Activated naive CD4-positive, alpha-beta T cell treated with anti-CD3 and anti-CD28 coated beads for 36 hours (primary cell): ENCODE measurements at regions not wholly inside any gene's neighbourhood (a gene's known extent, or its start where the extent isn't known, plus 50 kb on each side); places are given as distances from the start of the nearest gene placed in this dataset.
"Not testable (repeated sequence)": the region's sequence is repeated elsewhere in the genome, so short reads cannot be mapped to it uniquely, and the experiment has no call there.

ENCODE experiments used
- CTCF ChIA-PET: fragments of 350-600 bp; sonication (Branson Sonifier 250); formaldehyde crosslinking; loops from one replicate; lab custom pipeline; 2021; ENCODE audit warnings: antibody characterized with exemption; lab: Charles Lee
- DNase-seq: peaks from one replicate; pipeline ENCODE4 v3.0.0-alpha.2; 2020
- H3K27ac Mint-ChIP-seq: one replicate; pipeline ENCODE4 v1.8.0; 2021; ENCODE audit warnings: mild to moderate bottlenecking, mixed read lengths
- H3K27me3 Mint-ChIP-seq: one replicate; pipeline ENCODE4 v1.8.0; 2021; ENCODE audit warnings: low read depth, mixed read lengths
- H3K36me3 Mint-ChIP-seq: one replicate; pipeline ENCODE4 v1.8.0; 2021; ENCODE audit warnings: low read depth, mixed read lengths
- H3K4me1 Mint-ChIP-seq: one replicate; pipeline ENCODE4 v1.8.0; 2021; ENCODE audit warnings: low read depth, mixed read lengths
- H3K4me3 Mint-ChIP-seq: one replicate; pipeline ENCODE4 v1.8.0; 2021; ENCODE audit warnings: mild to moderate bottlenecking, moderate library complexity, mixed read lengths
- H3K9me3 Mint-ChIP-seq: one replicate; pipeline ENCODE4 v1.8.0; 2021; ENCODE audit warnings: mixed read lengths
- intact Hi-C: fragments of 100-400 bp; cut with micrococcal nuclease; formaldehyde crosslinking; loops from one replicate; pipeline ENCODE4 v1.15.1; 2023

DNA sequence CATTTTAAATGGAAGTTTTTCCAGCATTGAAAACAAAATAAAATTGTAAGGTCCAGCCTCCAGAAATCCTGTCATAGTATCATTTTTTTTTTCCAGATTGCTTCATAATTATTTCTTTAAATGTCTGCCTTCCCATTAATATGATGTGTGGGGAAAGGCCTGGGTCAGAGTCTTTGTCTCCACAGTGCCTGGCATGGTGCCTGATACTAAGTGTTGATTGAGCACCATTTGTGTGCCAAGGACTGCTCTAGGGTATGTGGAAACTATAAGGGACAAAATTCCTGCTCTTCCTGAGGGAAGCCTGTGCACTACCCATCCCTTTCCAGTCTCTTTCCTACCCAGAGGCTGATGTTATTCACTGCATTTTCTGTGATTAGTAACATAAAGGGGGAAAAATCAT is 53.1 kb upstream of the BEND4 start:
- Mint-ChIP-seq H3K9me3 (no peaks in the 10 kb centered on the region), H3K4me3 (no peak overlapping the region), H3K27me3 (peaks cover 3% of the 10 kb centered on the region), H3K4me1 (no peaks in the 10 kb centered on the region), H3K27ac (no peak overlapping the region), H3K36me3 (no peaks in the 10 kb centered on the region)
- DNase-seq = no peak
- intact Hi-C loops = no loop called here
- CTCF ChIA-PET = no interaction called here

DNA sequence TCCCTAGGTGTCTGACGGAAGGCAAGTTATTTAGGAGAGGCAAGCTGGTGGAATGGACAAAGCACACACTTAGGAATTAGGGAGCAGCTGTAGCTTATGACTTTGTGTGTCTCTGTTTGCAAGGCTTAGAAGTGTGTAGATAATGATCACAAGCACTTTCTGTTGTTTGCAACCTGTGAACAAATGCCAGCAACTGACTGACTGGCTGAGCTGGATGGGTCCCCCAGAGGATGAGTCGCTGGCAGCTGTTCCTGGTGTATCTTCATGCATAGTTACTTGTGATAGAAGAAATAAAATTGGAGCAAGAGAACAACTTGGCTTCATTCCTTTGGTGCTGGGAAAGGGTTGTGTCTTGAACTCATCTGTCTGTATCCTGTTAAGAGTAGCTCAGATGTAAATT is 64.2 kb upstream of the BEND4 start:
- Mint-ChIP-seq H3K9me3 (no peaks in the 10 kb centered on the region), H3K27ac (no peak overlapping the region), H3K4me3 (no peak overlapping the region), H3K4me1 (no peaks in the 10 kb centered on the region), H3K36me3 (no peaks in the 10 kb centered on the region), H3K27me3 (no peaks in the 10 kb centered on the region)
- CTCF ChIA-PET = interaction anchor here (0.5 kb wide), 1 partner anchor 9 kb away, joined by 3 read pairs; no protein-coding TSS in a partner anchor
- no peak for DNase-seq
- intact Hi-C loops = no loop called here

DNA sequence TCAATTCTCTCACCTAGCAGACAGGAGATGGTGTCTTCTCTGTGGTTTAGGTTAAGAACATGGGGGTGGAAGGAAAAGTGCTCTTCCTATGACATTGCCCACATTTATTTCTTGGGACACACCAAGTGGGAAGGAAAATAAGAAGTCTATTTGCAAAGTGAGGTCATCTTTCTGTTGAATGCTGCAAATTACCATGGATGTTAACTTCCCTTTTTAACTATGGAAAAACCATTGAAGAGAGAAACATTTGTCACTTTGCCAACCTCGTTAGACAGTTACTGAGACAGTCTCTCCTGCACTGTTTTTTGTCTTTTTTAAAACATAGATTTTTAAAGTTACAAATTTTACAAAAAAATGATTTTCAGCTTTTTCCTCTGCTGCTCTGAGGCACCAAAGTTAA is 72.8 kb upstream of the BEND4 start:
- Mint-ChIP-seq H3K36me3 (peaks cover 2% of the 10 kb centered on the region), H3K27me3 (peaks cover 6% of the 10 kb centered on the region), H3K4me1 (no peaks in the 10 kb centered on the region), H3K9me3 (no peaks in the 10 kb centered on the region), H3K27ac (no peak overlapping the region), H3K4me3 (no peak overlapping the region)
- CTCF ChIA-PET = no interaction called here
- intact Hi-C loops = no loop called here
- no peak for DNase-seq

DNA sequence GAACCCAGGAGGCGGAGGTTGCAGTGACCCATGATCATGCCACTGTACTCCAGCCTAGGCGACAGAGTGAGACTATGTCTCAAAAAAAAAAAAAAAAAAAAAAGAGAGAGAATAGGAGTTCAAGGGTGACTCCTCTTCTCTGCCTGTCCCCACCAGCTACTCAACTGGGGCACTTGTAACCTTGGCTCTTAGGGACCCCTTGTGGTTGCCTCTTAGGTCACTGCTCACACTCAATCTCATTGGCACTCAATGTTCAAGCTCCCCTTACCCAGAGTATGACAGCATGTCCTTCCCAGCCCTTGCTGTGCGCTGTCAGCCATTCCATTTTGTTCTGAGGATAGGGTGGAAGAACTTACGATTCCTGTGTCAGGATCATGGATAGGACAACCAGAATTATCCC is 82.4 kb upstream of the BEND4 start:
- Mint-ChIP-seq H3K27ac (no peak overlapping the region), H3K36me3 (no peaks in the 10 kb centered on the region), H3K27me3 (no peaks in the 10 kb centered on the region), H3K4me3 (no peak overlapping the region), H3K9me3 (no peaks in the 10 kb centered on the region), H3K4me1 (no peaks in the 10 kb centered on the region)
- intact Hi-C loops = no loop called here
- CTCF ChIA-PET = no interaction called here
- no peak for DNase-seq

DNA sequence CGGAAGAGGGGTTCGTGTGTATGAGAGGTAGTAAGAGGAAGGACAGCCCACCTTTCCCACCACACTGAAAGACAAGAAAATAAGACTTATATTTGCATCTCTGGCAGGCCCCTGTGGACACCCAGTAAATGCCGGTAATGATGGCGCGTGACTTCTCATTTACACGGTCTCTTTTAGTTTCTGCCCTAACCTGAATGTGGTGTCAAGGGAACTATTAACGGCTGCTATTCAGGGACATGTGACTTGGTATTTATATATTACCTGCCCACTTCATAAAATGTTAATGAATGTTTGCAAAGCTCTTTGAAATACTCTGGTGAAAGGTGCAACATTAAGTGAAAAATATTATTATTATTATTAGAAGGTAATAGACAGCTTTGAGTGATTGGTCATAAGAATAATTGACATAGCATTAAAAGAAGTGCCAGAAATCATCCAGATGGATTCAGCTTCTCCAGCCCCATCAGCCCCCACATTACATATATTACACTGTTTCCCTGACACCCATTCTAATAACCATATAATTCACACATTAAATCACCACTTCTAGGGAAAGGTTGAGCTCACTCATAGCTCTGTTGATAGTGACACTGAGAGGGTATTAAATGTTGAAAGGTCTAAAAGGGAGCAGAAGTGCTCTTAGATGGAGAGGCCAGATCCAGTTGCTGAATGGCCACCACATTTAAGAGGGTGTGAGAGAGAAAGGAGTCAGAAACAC is 83.0 kb upstream of the BEND4 start:
- Mint-ChIP-seq H3K9me3 (no peaks in the 10 kb centered on the region), H3K36me3 (no peaks in the 10 kb centered on the region), H3K27me3 (no peaks in the 10 kb centered on the region), H3K4me1 (no peaks in the 10 kb centered on the region), H3K4me3 (no peak overlapping the region), H3K27ac (no peak overlapping the region)
- intact Hi-C loops = no loop called here
- CTCF ChIA-PET = interaction anchor here (0.6 kb wide), 1 partner anchor 582 kb away, joined by 3 read pairs; no protein-coding TSS in a partner anchor
- DNase-seq = no peak

DNA sequence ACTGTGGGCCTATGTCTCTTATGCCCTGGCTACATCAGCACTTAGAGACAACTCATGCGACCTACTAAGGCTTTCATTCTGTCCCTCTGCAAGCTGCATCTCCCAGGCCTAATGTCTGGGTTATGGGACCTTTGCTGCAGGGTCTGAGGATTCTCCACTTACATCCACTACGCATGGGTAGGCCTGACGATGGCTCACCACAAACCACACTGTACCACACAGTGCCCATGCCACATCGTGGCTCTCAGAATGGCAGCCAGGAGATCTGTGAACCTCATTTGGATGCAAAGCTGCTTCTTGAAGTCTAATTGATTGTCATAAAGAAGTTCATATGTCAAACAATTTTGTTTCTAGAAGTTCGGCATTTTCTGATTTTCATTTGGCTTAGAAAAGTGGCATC is 84.6 kb upstream of the BEND4 start:
- intact Hi-C loops = no loop called here
- no peak for DNase-seq
- Mint-ChIP-seq H3K9me3 (no peaks in the 10 kb centered on the region), H3K4me1 (no peaks in the 10 kb centered on the region), H3K27ac (no peak overlapping the region), H3K36me3 (no peaks in the 10 kb centered on the region), H3K27me3 (no peaks in the 10 kb centered on the region), H3K4me3 (no peak overlapping the region)
- CTCF ChIA-PET = no interaction called here

DNA sequence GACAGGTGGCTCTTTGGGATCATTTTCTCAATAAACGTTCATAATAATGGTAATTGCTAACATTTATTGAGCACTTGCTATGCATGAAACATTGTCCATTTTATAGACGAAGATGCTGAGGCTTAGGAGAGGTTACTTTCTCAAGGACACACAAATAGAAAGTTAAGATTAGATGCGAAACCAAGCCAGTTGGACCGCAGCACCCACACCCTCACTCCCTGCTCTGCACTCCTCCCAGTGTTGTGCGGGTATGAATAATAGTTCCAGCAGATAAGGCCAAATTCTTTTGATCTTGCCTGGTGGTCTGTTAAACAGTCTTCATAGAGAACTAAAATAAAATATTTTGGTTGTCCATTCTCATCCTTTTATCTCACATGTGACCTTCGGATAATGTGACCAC is 85.0 kb upstream of the BEND4 start:
- Mint-ChIP-seq H3K36me3 (no peaks in the 10 kb centered on the region), H3K4me3 (no peak overlapping the region), H3K27ac (no peak overlapping the region), H3K9me3 (no peaks in the 10 kb centered on the region), H3K4me1 (no peaks in the 10 kb centered on the region), H3K27me3 (no peaks in the 10 kb centered on the region)
- CTCF ChIA-PET = no interaction called here
- DNase-seq = no peak
- intact Hi-C loops = no loop called here

DNA sequence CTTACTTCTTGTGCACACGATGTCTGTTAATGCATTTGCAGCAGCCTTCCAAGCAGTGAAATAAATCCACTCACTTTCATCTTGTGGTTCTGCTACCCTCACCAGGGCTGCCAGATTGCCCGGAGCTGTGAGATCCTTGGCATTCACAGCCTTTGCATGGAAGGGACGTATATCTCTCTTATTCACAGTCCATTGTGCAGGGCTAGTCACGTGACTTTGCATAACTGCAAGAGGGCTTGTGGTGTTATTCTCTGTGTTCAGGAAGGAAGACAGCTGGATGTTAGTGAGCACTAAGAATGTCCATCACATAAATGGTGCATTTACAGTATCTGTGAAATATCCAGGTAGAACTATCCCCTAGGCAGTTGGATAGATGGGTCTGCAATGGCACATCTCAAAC is 96.5 kb upstream of the BEND4 start:
- no peaks in the 10 kb centered on the region for H3K4me1 Mint-ChIP-seq
- intact Hi-C loops = no loop called here
- H3K36me3 Mint-ChIP-seq = no peaks in the 10 kb centered on the region
- DNase-seq = no peak
- CTCF ChIA-PET = no interaction called here
- H3K27ac Mint-ChIP-seq = no peak overlapping the region
- no peak overlapping the region for H3K4me3 Mint-ChIP-seq
- H3K27me3 Mint-ChIP-seq = peaks cover 11% of the 10 kb centered on the region
- H3K9me3 Mint-ChIP-seq = no peaks in the 10 kb centered on the region

DNA sequence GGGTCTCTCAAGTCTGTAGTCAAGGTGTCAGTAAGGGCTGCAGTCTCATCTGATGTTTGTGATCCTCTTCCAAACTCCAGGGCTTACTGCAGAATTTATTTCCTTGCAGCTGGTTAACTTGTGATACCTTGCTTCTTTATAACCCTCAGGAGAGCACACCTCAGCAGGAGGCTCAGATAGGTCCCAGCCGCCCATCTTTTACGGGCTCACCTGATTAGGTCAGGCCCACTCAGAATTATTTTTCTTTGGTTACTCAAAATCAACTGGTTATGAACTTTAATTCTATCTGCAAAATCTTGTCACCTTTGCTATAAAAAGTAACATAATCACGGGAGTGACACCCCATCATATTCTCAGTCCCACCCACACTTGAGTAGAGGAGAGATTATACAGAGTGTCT is 99.9 kb upstream of the BEND4 start:
- H3K9me3 Mint-ChIP-seq = no peaks in the 10 kb centered on the region
- intact Hi-C loops = no loop called here
- no peak overlapping the region for H3K4me3 Mint-ChIP-seq
- CTCF ChIA-PET = no interaction called here
- H3K27ac Mint-ChIP-seq = no peak overlapping the region
- H3K36me3 Mint-ChIP-seq = no peaks in the 10 kb centered on the region
- H3K4me1 Mint-ChIP-seq = no peaks in the 10 kb centered on the region
- DNase-seq = no peak
- peaks cover 12% of the 10 kb centered on the region for H3K27me3 Mint-ChIP-seq

DNA sequence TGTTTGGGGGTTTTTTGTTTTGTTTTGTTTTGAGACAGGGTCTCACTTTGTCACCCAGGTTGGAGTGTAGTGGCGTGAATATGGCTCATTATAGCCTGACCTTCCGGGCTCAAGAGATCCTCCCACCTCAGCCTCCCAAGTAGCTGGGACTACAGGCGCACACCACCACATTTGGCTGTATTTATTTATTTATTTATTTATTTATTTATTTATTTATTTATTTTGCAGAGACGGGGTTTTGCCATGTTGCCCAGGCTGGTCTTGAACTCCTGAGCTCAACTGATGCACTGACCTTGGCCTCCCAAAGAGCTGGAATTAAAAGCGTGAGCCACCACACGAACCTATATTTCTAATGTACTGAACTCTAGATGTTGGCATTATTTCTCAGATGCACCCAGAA is 105.2 kb upstream of the BEND4 start:
- intact Hi-C loops = not testable (repeated sequence)

DNA sequence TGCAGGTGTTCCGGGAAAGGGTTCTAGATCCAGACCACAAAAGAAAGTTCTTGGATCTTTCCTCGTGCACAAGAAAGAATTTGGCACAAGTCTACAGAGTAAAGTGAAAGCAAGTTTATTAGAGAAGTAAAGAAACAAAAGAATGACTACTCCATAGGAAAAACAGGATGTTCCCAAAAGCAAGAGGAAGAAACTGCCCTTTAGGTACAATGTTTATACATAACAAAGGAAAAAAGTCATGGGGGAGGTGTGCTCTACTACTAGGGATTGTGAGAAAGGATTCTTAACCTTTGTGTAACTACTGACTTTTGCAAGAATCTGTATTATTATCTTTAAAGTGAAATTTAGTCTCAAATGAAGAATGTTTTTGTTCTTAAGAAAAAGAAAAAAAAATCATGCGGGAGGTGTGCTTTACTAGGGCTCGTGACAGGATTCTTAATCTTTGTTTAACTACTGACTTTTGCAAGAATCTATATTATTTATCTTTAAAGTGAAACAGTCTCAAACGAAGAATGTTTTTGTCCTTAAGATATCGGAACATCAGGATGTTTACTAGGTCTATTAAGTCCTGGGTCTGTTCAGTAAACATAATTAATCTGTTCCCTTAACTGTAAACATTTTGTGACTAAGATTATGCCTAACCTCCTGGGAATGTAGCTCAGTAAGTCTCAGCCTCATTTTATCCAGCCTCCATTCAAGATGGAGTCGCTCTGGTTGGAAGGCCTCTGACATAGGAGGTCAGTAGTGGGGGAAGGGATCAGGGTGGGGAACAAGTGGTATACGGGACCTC is 110.4 kb upstream of the BEND4 start:
- DNase-seq = no peak
- CTCF ChIA-PET = no interaction called here
- Mint-ChIP-seq H3K27ac (no peak overlapping the region), H3K4me3 (no peak overlapping the region), H3K27me3 (peaks cover 2% of the 10 kb centered on the region), H3K4me1 (no peaks in the 10 kb centered on the region), H3K9me3 (no peaks in the 10 kb centered on the region), H3K36me3 (no peaks in the 10 kb centered on the region)
- intact Hi-C loops = no loop called here

More for the DNA sequence above, 105.2 kb upstream of the BEND4 start:
- H3K36me3 Mint-ChIP-seq, CTCF ChIA-PET, H3K27me3 Mint-ChIP-seq, H3K9me3 Mint-ChIP-seq, DNase-seq, H3K4me1 Mint-ChIP-seq, H3K4me3 Mint-ChIP-seq, H3K27ac Mint-ChIP-seq: not testable (repeated sequence)

DNA sequence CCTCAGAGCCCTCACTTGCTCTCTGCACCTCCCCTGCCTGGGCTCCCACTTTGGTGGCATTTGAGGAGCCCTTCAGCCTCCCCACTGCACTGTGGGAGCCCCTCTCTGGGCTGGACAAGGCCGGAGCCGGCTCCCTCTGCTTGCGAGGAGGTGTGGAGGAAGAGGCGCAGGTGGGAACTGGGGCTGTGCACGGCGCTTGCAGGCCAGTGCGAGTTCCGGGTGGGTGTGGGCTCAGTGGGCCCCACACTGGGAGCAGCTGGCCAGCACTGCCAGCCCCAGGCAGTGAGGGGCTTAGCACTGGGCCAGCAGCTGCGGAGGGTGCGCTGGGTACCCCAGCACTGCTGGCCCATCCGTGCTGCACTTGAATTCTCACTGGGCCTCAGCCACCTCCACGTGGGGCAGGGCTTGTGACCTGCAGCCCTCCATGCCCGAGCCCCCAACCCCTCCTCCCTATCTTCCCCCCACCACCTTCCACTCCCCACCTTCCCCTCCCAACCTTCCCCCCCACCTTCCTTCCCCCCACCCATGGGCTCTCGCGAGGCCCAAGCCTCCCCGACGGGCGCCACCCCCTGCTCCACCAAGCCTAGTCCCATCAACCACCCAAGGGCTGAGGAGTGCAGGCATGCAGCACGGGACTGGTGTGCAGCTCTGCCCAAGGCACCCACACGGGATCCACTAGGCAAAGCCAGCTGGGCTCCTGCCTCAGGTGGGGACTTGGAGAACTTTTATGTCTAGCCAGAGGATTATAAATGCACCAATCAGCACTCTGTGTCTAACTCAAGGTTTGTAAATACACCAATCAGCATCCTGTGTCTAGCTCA is 113.5 kb upstream of the BEND4 start:
- Mint-ChIP-seq H3K27ac (no peak overlapping the region), H3K4me3 (no peak overlapping the region), H3K27me3 (peaks cover 5% of the 10 kb centered on the region), H3K4me1 (no peaks in the 10 kb centered on the region), H3K36me3 (no peaks in the 10 kb centered on the region), H3K9me3 (no peaks in the 10 kb centered on the region)
- no peak for DNase-seq
- CTCF ChIA-PET = interaction anchor here (0.6 kb wide), 1 partner anchor 494 kb away, joined by 3 read pairs; no protein-coding TSS in a partner anchor
- intact Hi-C loops = no loop called here
